ENCODE measurements at regions not wholly inside any gene's neighbourhood (a gene's known extent, or its start where the extent isn't known, plus 50 kb on each side); places are given as distances from the start of the nearest gene placed in this dataset.

- no peak overlapping the region for H3K4me3 ChIP-seq (ENCODE audit: control insufficient read depth, low read depth, low read length)
- no peak for TF ChIP-seq CTCF (conservative IDR thresholded peaks at IDR 0.05; ENCODE audit: control insufficient read depth, insufficient read depth, low read depth, low read length)
- DNase-seq (ENCODE audit: low read depth): peak; percentile 3
Observed at GRCh38 chr1:163928651-163929050, 606.9 kb downstream of the NUF2 start.

GRCh38 chr1:163932901-163933300 lies 611.1 kb downstream of the NUF2 start:
- TF ChIP-seq CTCF (conservative IDR thresholded peaks at IDR 0.05; ENCODE audit: control insufficient read depth, insufficient read depth, low read depth, low read length): no peak
- H3K4me3 ChIP-seq (ENCODE audit: control insufficient read depth, low read depth, low read length): no peak overlapping the region
- no peak for DNase-seq (ENCODE audit: low read depth)

GRCh38 chr1:163933437-163933836 lies 611.7 kb downstream of the NUF2 start:
- TF ChIP-seq CTCF (conservative IDR thresholded peaks at IDR 0.05; ENCODE audit: control insufficient read depth, insufficient read depth, low read depth, low read length): no peak
- no peak overlapping the region for H3K4me3 ChIP-seq (ENCODE audit: control insufficient read depth, low read depth, low read length)
- no peak for DNase-seq (ENCODE audit: low read depth)

GRCh38 chr1:163935738-163936374 lies 614.1 kb downstream of the NUF2 start:
- TF ChIP-seq CTCF (conservative IDR thresholded peaks at IDR 0.05; ENCODE audit: control insufficient read depth, insufficient read depth, low read depth, low read length): no peak
- no peak overlapping the region for H3K4me3 ChIP-seq (ENCODE audit: control insufficient read depth, low read depth, low read length)
- no peak for DNase-seq (ENCODE audit: low read depth)

- no peak overlapping the region for H3K4me3 ChIP-seq (ENCODE audit: control insufficient read depth, low read depth, low read length)
- TF ChIP-seq CTCF (conservative IDR thresholded peaks at IDR 0.05; ENCODE audit: control insufficient read depth, insufficient read depth, low read depth, low read length): no peak
- no peak for DNase-seq (ENCODE audit: low read depth)
Observed at GRCh38 chr1:163959622-163960021, 599.4 kb upstream of the PBX1 start.

GRCh38 chr1:163970151-163970550 lies 588.8 kb upstream of the PBX1 start:
- no peak for TF ChIP-seq CTCF (conservative IDR thresholded peaks at IDR 0.05; ENCODE audit: control insufficient read depth, insufficient read depth, low read depth, low read length)
- no peak for DNase-seq (ENCODE audit: low read depth)
- H3K4me3 ChIP-seq (ENCODE audit: control insufficient read depth, low read depth, low read length): no peak overlapping the region

GRCh38 chr1:163970699-163971098 lies 588.3 kb upstream of the PBX1 start:
- no peak for TF ChIP-seq CTCF (conservative IDR thresholded peaks at IDR 0.05; ENCODE audit: control insufficient read depth, insufficient read depth, low read depth, low read length)
- no peak for DNase-seq (ENCODE audit: low read depth)
- H3K4me3 ChIP-seq (ENCODE audit: control insufficient read depth, low read depth, low read length): no peak overlapping the region

All from fibroblast of mammary gland (primary cell).